ENCODE measurements at regions not wholly inside any gene's neighbourhood (a gene's known extent, or its start where the extent isn't known, plus 50 kb on each side); places are given as distances from the start of the nearest gene placed in this dataset.

GRCh38 chr9:35555246-35555701 is 49.8 kb upstream of the TESK1 start:
- no peak for TF ChIP-seq BRCA1 (IDR thresholded peaks at IDR 0.05; ENCODE audit: low read depth, low read length)
- no peak for TF ChIP-seq EZH2 (IDR thresholded peaks at IDR 0.05; ENCODE audit: borderline replicate concordance, control insufficient read depth, low read depth, low read length)
- no peak for TF ChIP-seq SIN3A (IDR thresholded peaks at IDR 0.05; ENCODE audit: low read depth, low read length)
- no peak for TF ChIP-seq ZNF274 (IDR thresholded peaks at IDR 0.05; ENCODE audit: insufficient read depth, insufficient read length)
- no peak for TF ChIP-seq CTCF (IDR thresholded peaks at IDR 0.05 in 2 of 3, conservative IDR thresholded peaks at IDR 0.05 in 1 of 3; ENCODE audit: control insufficient read depth in 2 of 3, extremely low read depth in 1 of 3, insufficient read depth in 1 of 3, low read depth in 3 of 3, low read length in 3 of 3)
- no peak for TF ChIP-seq POLR2AphosphoS5 (IDR thresholded peaks at IDR 0.05; ENCODE audit: low read length)

Measured in GM12878 (cell line).